ENCODE measurements at regions not wholly inside any gene's neighbourhood (a gene's known extent, or its start where the extent isn't known, plus 50 kb on each side); places are given as distances from the start of the nearest gene placed in this dataset.

DNA sequence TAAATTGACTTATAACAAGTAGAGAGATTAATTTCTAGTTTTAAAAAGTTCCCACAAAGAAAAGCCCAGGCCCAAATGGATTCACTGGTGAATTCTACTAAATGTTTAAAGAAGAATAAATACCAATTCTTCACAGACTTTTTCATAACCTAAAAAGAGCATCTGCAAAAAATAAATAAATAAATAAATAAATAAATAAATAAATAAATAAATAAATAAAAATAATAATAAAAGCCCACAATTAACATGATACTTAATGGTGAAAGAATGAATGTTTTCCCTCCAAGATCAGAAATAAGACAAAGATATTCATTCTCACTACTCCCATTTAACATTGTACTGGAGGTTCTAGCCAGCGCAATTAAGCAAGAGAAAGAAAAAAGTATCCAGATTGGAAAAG, 97.6 kb upstream of the KAZN start:
- TF ChIP-seq, protein P1, sequence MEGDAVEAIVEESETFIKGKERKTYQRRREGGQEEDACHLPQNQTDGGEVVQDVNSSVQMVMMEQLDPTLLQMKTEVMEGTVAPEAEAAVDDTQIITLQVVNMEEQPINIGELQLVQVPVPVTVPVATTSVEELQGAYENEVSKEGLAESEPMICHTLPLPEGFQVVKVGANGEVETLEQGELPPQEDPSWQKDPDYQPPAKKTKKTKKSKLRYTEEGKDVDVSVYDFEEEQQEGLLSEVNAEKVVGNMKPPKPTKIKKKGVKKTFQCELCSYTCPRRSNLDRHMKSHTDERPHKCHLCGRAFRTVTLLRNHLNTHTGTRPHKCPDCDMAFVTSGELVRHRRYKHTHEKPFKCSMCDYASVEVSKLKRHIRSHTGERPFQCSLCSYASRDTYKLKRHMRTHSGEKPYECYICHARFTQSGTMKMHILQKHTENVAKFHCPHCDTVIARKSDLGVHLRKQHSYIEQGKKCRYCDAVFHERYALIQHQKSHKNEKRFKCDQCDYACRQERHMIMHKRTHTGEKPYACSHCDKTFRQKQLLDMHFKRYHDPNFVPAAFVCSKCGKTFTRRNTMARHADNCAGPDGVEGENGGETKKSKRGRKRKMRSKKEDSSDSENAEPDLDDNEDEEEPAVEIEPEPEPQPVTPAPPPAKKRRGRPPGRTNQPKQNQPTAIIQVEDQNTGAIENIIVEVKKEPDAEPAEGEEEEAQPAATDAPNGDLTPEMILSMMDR (IDR thresholded peaks at IDR 0.05) = no peak
- no peak for TF ChIP-seq POLR2AphosphoS5 (IDR thresholded peaks at IDR 0.05)
